BE2C (cell line): ENCODE measurements at regions not wholly inside any gene's neighbourhood (a gene's known extent, or its start where the extent isn't known, plus 50 kb on each side); places are given as distances from the start of the nearest gene placed in this dataset.

ENCODE experiments used
- DNase-seq: peaks from one replicate; pipeline ENCODE4 v3.0.0-alpha.2; 2020
- H3K27me3 ChIP-seq: fragments of 250-450 bp; sonication (Bioruptor Pico); 2 replicates; pipeline ENCODE4 v1.5.1; 2020; ENCODE audit warnings: mild to moderate bottlenecking
- H3K36me3 ChIP-seq: fragments of 250-450 bp; sonication (Bioruptor Pico); 2 replicates; pipeline ENCODE4 v1.5.1; 2020; ENCODE audit warnings: mild to moderate bottlenecking
- H3K4me1 ChIP-seq: fragments of 250-450 bp; sonication (Bioruptor Pico); 2 replicates; pipeline ENCODE4 v1.5.1; 2020
- H3K4me3 ChIP-seq: 2 replicates; pipeline ENCODE4 v1.5.1; 2011; ENCODE audit warnings: low read depth, low read length
- H3K9me3 ChIP-seq: fragments of 250-450 bp; sonication (Bioruptor Pico); 2 replicates; pipeline ENCODE4 v1.5.1; 2020
- CTCF ChIP-seq: IDR thresholded peaks from 2 replicates; pipeline ENCODE4 v1.5.1; 2012; ENCODE audit warnings: mild to moderate bottlenecking, low read depth, low read length

GRCh38 chr1:80427881-80428280, 1372.9 kb upstream of the ADGRL2 start:
- H3K9me3 ChIP-seq, result no peaks in the 10 kb centered on the region
- H3K4me1 ChIP-seq, result no peaks in the 10 kb centered on the region
- no peak overlapping the region for H3K4me3 ChIP-seq
- no peaks in the 10 kb centered on the region for H3K36me3 ChIP-seq
- DNase-seq, result no peak
- no peak for TF ChIP-seq CTCF
- no peaks in the 10 kb centered on the region for H3K27me3 ChIP-seq

GRCh38 chr1:80424249-80424648, 1376.5 kb upstream of the ADGRL2 start:
- H3K4me3 ChIP-seq, result no peak overlapping the region
- no peaks in the 10 kb centered on the region for H3K36me3 ChIP-seq
- H3K9me3 ChIP-seq, result no peaks in the 10 kb centered on the region
- no peak for TF ChIP-seq CTCF
- DNase-seq, result no peak
- no peaks in the 10 kb centered on the region for H3K4me1 ChIP-seq
- H3K27me3 ChIP-seq, result no peaks in the 10 kb centered on the region

- Histone ChIP-seq H3K27me3 (no peaks in the 10 kb centered on the region), H3K9me3 (no peaks in the 10 kb centered on the region), H3K4me3 (no peak overlapping the region), H3K36me3 (no peaks in the 10 kb centered on the region), H3K4me1 (no peaks in the 10 kb centered on the region)
- no peak for DNase-seq
- TF ChIP-seq CTCF, result no peak
Observed at GRCh38 chr1:80418134-80418533, 1382.6 kb upstream of the ADGRL2 start.

- DNase-seq, result no peak
- H3K27me3 ChIP-seq, result no peaks in the 10 kb centered on the region
- H3K4me1 ChIP-seq, result no peaks in the 10 kb centered on the region
- no peaks in the 10 kb centered on the region for H3K36me3 ChIP-seq
- no peaks in the 10 kb centered on the region for H3K9me3 ChIP-seq
- H3K4me3 ChIP-seq, result no peak overlapping the region
- TF ChIP-seq CTCF, result no peak
Observed at GRCh38 chr1:80417671-80418070, 1383.1 kb upstream of the ADGRL2 start.

GRCh38 chr1:80413969-80414368, 1386.8 kb upstream of the ADGRL2 start:
- H3K4me3 ChIP-seq, result no peak overlapping the region
- no peaks in the 10 kb centered on the region for H3K4me1 ChIP-seq
- DNase-seq, result no peak
- H3K36me3 ChIP-seq, result no peaks in the 10 kb centered on the region
- H3K27me3 ChIP-seq, result no peaks in the 10 kb centered on the region
- TF ChIP-seq CTCF, result no peak
- no peaks in the 10 kb centered on the region for H3K9me3 ChIP-seq

- H3K4me1 ChIP-seq, result no peaks in the 10 kb centered on the region
- DNase-seq, result no peak
Observed at GRCh38 chr1:80410233-80410632, 1390.5 kb upstream of the ADGRL2 start.

More at GRCh38 chr1:80410233-80410632, 1390.5 kb upstream of the ADGRL2 start:
- H3K36me3 ChIP-seq, result no peaks in the 10 kb centered on the region
- H3K27me3 ChIP-seq, result no peaks in the 10 kb centered on the region
- H3K9me3 ChIP-seq, result no peaks in the 10 kb centered on the region
- no peak overlapping the region for H3K4me3 ChIP-seq
- TF ChIP-seq CTCF, result no peak
